Daoy (cell line): ENCODE measurements at regions not wholly inside any gene's neighbourhood (a gene's known extent, or its start where the extent isn't known, plus 50 kb on each side); places are given as distances from the start of the nearest gene placed in this dataset.
A peak's percentile ranks its signal among the peaks of the same experiment; 100 is the strongest.
"Not testable (repeated sequence)": the region's sequence is repeated elsewhere in the genome, so short reads cannot be mapped to it uniquely, and the experiment has no call there.

Experiments
- DNase-seq: peaks from one replicate; pipeline ENCODE4 v3.0.0-alpha.2; 2015; ENCODE audit warnings: low read depth

- no peak for DNase-seq
Observed at GRCh38 chr5:54884195-54884536, 101.2 kb downstream of the ESM1 start.

- peak; percentile 76 for DNase-seq
Observed at GRCh38 chr5:54883374-54884194, 101.8 kb downstream of the ESM1 start.

- DNase-seq, result no peak
Observed at GRCh38 chr5:54882841-54883240, 102.6 kb downstream of the ESM1 start.

GRCh38 chr5:54882101-54882500, 103.3 kb downstream of the ESM1 start:
- DNase-seq, result no peak

- DNase-seq, result peak; percentile 78
Observed at GRCh38 chr5:54881286-54882005, 103.9 kb downstream of the ESM1 start.

GRCh38 chr5:54876976-54877375, 108.4 kb downstream of the ESM1 start:
- no peak for DNase-seq

- no peak for DNase-seq
Observed at GRCh38 chr5:54876556-54876955, 108.8 kb downstream of the ESM1 start.

- peak; percentile 13 for DNase-seq
Observed at GRCh38 chr5:54874337-54875021, 110.9 kb downstream of the ESM1 start.

- peak; percentile 19 for DNase-seq
Observed at GRCh38 chr5:54873691-54874090, 111.7 kb downstream of the ESM1 start.

- DNase-seq, result no peak
Observed at GRCh38 chr5:54872810-54873209, 112.6 kb downstream of the ESM1 start.

GRCh38 chr5:54870271-54870670, 115.1 kb downstream of the ESM1 start:
- no peak for DNase-seq

GRCh38 chr5:54869691-54870090, 115.7 kb downstream of the ESM1 start:
- no peak for DNase-seq

- DNase-seq, result no peak
Observed at GRCh38 chr5:54868511-54869483, 116.6 kb downstream of the ESM1 start.

- peak; percentile 31 for DNase-seq
Observed at GRCh38 chr5:54867310-54867944, 118.0 kb downstream of the ESM1 start.

GRCh38 chr5:54864911-54865515, 120.4 kb downstream of the ESM1 start:
- DNase-seq, result not testable (repeated sequence)

- DNase-seq, result peak; percentile 42
Observed at GRCh38 chr5:54862036-54862435, 123.4 kb downstream of the ESM1 start.

- DNase-seq, result no peak
Observed at GRCh38 chr5:54861212-54861894, 124.0 kb downstream of the ESM1 start.

- no peak for DNase-seq
Observed at GRCh38 chr5:54860321-54860720, 125.1 kb downstream of the ESM1 start.

GRCh38 chr5:54859316-54859715, 126.1 kb downstream of the ESM1 start:
- DNase-seq, result no peak
